ENCODE measurements at regions not wholly inside any gene's neighbourhood (a gene's known extent, or its start where the extent isn't known, plus 50 kb on each side); places are given as distances from the start of the nearest gene placed in this dataset.

GRCh38 chr17:33451221-33451620 is 158.1 kb upstream of the ASIC2 start:
- TF ChIP-seq CTCF (IDR thresholded peaks at IDR 0.05; ENCODE audit: low read length): no peak
- no peak for TF ChIP-seq EZH2 (IDR thresholded peaks at IDR 0.05; ENCODE audit: borderline replicate concordance, low read length)
